ENCODE measurements at regions not wholly inside any gene's neighbourhood (a gene's known extent, or its start where the extent isn't known, plus 50 kb on each side); places are given as distances from the start of the nearest gene placed in this dataset.
A peak's percentile ranks its signal among the peaks of the same experiment; 100 is the strongest.
"Not testable (repeated sequence)": the region's sequence is repeated elsewhere in the genome, so short reads cannot be mapped to it uniquely, and the experiment has no call there.

DNA sequence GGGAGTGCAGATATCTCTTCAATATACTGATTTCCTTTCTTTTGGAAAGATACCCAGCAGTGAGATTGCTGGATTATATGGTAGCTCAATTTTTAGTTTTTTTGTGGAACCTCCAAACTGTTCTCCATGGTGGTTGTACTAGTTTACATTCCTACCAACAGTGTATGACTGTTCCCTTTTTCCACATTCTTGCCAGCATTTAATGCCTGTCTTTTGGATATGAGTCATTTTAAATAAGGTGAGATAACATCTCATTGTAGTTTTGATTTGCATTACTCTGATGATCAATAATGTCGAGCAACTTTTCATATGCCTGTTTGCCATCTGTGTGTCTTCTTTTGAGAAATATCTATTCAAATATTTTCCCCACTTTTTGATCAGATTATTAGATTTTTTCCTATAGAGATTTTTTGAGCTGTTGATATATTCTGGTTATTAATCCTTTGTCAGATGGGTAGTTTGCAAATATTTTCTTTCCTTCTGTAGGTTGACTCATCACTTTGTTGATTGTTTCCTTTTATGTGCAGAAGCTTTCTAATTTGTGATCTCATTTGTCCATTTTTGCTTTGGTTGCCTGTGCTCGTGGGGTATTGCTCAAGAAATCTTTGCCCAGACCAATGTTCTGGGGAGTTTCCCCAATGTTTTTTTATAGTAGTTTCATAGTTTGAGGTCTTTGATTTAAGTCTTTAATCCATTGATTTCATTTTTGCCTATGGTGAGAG is 552.7 kb downstream of the ZNF674 start:
- DNase-seq (ENCODE audit: low read depth, low spot score): no peak

DNA sequence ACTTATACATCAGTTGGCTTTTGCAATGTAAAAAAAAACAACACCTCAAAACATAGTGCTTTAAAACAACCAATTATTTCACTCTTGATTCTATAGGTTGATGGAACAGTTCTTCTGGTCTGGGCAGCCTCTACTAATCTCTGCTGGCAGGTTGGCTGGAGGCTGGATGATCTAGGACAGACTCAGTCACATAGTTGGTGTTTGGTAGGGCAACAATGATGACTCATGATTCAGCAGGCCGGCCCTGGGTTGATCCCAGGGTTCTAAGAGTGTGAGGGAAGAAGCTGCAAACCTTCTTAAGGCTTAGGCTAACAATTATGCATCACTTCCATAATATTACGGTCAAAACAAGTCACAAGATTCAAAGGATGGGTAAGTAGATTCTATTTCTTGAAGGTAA is 558.2 kb downstream of the ZNF674 start:
- no peak for DNase-seq (ENCODE audit: low read depth, low spot score)

DNA sequence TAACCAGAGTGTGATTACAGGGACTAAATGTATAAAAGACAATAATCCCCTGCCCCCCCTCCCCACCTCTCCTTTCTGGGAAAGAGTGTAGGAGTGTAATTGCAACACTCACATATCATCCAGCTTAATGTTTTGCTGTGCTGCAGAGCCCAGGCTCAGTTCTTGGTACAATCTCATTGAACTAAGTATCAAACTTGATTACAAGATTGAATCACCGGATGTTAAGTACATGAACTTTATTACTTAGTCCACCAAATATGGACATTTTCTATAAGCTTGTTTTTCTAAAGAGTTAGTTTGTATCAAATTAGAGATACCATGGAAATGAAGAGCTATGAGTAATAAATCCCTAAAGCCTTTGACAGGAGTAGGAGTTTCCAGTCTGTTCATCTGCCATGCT is 559.1 kb downstream of the ZNF674 start:
- no peak for DNase-seq (ENCODE audit: low read depth, low spot score)

DNA sequence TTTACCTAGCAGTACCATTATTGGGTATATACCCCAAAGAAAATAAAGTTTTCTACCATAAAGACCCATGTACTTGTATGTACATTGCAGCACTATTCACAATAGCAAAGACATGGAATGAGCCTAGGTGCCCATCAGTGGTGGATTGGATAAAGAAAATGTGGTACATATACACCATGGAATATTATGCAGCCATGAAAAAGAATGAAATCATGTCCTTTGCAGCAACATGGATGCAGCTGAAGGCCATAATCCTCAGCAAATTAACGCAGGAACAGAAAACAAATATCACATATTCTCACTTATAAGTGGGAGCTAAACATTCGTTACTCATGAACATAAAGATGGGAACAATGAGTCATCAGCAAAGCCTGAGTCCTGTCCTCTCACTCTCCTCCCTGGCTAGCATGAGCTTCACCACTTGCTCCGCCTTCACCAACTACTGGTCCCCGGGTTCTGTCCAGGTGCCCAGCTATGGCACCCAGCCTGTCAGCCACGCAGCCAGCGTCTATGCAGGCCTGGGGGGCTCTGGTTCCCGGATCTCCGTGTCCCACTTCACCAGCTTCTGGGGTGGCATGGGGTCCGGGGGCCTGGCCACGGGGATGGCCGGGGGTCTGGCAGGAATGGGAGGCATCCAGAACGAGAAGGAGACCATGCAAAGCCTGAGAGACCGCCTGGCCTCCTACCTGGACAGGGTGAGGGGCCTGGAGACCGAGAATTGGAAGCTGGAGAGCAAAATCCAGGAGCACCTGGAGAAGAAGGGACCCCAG is 562.1 kb downstream of the ZNF674 start:
- not testable (repeated sequence) for DNase-seq (ENCODE audit: low read depth, low spot score)

DNA sequence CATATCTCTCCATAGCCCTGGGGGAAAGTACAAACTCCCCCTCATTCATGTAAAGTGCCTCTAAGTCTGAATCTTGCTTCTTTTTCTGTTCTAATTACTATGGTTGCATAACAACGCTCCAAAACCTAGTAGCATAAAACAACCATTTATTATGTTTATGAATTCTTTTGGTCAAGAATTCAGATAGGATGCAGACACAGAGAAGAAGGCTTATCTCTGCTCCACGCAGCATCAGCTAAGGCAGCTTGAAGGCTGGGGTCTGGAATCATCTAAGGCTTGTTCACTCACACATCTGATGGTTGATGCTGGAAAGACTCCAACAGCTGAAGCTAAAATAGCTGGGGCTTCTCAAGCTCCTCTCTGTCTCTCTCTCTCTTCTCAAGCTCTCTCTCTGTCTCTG is 564.5 kb downstream of the ZNF674 start:
- DNase-seq (ENCODE audit: low read depth, low spot score): no peak

DNA sequence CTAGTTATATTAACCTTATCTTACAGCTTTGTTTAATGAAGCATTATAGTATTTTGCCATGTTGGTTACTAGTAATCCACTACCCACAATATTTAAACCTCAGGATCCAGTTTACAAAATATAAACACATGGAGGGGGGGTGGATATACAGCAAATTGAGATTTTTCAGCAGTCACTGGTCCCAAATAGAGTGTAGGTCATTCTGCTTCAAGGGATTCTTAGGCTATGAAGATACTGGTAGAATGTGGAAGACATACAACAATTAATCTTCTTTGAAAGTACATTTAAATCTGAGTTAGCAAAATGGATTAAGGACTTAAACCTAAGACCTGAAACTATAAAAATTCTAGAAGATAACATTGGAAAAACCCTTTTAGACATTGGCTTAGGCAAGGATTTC is 569.6 kb downstream of the ZNF674 start:
- DNase-seq (ENCODE audit: low read depth, low spot score): no peak

DNA sequence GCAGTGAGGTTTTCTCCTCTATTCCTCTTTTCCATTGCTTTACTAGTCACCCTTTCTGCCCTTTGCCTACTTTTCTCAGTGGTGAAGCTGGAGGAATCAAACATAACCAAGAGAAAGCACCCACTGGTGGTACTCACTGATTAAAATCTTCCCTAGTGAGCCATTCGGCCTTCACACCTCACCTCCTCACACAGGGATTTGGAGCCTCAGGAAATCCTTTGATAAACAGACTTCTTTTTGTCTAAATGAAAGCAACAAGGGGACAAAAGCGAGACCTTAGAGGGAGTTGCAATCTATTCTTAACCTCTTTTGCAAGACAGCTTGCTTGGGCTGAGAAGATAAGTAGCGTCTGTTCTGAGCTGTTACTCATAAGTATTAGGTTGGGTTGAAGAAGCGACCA is 572.6 kb downstream of the ZNF674 start:
- DNase-seq (ENCODE audit: low read depth, low spot score): no peak

DNA sequence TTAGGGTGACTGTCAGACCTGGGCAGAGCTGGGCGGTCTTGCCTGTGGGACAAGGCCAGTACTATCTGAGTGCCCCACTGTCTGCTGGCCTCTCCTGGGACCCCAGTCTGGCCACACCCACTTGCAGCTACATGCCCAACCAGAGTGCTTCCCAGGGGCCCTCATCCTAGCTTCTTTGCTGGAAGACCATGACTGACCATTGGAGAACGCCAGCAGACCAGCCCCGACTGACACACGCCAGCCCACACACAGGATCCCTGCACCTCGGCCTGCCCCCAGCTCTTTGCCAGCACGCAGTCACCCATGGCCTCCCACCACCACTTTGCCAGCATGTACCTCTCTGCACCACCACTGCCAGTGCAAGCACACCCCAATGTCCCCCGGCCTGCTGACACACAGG is 585.7 kb downstream of the ZNF674 start:
- no peak for DNase-seq (ENCODE audit: low read depth, low spot score)

DNA sequence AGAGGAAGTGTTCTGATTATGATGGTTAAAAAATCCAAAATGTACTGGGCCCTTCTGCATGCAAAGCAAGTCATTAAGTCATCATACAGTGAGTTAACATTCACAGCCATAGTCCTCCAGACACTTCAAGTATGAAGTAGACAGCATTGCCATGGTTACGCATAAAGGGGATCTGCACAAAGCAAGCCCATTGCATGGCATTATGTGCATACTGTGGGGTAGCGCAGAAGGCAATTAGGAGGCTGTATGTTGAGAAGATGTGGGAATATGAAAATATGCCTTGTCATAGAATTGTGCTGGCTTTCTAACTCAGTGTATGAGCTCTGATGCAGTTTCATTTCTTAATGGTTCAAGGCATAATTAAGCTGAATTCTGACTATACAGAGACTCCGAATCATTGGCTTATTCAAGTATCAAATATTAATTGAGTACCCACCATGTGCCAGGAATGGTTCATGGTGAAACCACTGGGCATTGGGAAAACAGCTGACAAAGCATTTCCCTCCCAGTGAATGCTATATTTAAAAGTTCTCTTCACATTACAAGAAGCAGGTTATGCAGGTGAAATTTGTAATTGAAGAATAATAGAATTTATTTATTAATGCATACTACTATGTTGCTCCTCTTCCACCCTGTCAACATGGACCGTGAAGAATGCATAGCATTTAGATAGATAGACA is 588.9 kb downstream of the ZNF674 start:
- DNase-seq (ENCODE audit: low read depth, low spot score): no peak

DNA sequence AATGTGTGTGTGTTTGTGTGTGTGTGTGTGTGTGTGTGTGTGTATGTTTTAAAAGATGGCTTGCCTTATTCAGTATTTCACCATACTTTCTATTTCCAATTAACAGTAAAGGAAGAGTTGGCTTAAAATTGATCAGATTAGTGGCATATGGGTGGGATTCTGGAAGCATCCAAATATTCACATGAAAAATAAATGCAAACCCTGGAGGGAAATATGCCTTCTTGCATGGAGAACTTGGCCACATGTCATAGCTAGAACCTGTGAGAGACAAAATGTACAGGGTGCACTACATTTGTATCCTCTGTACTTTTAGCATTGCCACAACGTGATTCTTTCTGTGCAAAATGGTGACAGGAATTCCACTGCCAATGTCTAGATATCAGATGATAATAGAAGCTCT is 589.6 kb downstream of the ZNF674 start:
- no peak for DNase-seq (ENCODE audit: low read depth, low spot score)

DNA sequence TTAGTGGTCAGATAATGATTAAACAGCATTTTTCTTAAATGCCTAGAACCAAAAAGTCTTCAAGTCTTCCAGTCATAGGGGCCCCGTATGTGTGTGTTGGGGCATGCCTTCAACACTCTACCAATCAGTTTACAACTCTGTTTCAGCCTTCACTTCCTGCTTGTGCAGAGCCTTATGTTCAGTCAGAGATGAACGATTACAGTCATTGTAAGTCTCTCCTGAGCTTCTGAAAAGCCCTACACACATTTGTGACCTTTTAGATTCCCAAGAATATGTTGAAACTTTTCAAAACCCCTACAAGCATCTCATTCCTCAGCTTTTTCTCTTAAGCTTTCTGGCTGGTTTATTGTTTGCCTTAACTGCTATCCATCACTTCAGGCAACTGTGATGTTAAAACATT is 591.2 kb downstream of the ZNF674 start:
- no peak for DNase-seq (ENCODE audit: low read depth, low spot score)

DNA sequence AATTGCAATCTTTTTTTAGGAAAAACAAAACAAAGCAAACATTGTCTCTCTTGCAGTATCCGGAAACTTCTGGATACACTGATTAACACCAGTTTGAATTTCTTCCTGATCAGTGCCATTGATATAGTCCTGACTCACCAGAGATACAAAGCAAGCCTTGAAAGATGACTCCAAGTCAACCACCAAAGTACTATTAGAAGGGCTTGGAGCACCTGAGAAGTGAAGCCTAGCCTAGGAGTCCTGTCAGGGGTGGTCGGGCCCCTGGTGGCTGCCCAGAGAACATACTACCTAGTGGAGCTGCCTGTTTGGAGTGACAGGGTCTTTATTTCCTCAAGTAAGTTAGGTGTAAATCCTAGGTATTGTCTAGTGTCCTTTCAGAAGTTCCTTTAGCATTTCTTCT is 593.2 kb downstream of the ZNF674 start:
- no peak for DNase-seq (ENCODE audit: low read depth, low spot score)

DNA sequence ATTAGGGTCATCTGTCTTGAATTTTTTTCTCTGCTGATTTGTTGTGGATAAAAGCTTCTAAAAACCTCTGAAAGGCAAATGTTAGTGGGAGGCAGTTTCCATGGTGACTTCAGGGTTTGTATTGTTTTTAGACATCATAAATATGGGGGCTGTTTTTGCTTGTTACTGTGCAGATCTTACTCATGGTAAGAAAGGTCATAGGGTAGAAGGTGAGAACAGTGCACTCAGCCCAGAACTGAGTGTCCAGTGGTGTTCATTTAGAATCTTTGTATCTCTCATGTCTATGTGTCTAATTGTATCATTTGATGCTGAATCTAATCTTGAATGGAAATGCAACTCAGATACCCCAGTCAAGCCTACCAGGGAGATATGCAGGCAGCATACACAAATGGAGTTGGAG is 609.8 kb downstream of the ZNF674 start:
- no peak for DNase-seq (ENCODE audit: low read depth, low spot score)

DNA sequence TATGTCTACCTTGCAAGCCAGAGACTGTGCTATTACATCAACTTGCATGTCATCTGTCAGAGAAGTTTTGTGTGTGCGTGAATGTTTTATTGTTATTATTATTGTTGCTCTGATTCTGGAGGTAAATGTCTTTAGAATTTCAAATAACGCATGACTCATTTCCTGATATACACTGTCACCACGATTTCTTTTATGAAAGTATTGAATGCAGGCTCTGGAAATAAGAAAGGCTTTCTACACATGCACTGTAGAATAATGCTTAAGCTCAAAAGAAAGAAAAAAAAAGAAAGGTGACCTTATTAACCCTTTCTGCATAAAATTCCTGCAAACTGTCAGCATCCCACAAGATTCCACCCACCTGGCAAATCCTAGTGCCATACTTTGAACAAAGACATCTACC is 632.9 kb downstream of the ZNF674 start:
- no peak for DNase-seq (ENCODE audit: low read depth, low spot score)

DNA sequence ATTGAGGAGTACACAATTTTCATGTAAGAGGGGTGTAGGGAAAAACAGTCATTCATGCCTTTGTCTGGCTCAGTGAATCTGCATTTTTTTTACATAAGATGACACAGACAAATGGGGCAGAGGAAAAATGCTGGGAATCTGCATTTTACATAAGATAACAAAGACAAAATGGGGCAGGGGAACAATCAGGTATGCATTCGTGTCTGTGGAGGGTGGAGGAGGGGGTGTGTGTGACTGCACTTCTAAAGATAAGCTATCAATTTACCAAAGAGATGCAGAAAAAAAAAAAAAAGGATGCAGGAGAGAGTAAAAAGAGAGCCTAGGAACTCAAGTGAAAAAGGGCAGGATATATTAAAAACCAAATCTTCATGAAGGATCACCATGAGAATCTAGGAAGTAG is 637.4 kb downstream of the ZNF674 start:
- DNase-seq (ENCODE audit: low read depth, low spot score): no peak

DNA sequence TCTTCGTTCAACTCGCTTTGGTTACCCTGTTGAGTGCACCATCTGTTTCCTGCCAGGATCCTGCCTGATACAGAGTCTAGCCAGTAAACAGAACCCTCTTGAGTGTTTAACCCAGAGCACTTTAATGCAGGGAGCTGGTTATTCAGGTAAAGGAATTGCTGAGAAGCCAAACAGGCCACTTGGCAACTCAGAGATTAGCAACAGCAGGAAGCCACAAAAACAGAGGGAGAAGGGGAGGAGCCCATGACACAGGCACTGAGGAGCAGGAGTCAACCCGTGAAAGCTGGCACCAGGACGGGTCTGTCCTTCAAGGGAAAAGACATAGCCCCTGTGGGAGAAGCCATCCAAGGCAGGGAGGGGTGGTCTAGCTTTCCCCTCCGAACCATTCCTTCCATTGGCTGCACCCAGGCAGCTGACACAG is 641.4 kb downstream of the ZNF674 start:
- no peak for DNase-seq (ENCODE audit: low read depth, low spot score)

DNA sequence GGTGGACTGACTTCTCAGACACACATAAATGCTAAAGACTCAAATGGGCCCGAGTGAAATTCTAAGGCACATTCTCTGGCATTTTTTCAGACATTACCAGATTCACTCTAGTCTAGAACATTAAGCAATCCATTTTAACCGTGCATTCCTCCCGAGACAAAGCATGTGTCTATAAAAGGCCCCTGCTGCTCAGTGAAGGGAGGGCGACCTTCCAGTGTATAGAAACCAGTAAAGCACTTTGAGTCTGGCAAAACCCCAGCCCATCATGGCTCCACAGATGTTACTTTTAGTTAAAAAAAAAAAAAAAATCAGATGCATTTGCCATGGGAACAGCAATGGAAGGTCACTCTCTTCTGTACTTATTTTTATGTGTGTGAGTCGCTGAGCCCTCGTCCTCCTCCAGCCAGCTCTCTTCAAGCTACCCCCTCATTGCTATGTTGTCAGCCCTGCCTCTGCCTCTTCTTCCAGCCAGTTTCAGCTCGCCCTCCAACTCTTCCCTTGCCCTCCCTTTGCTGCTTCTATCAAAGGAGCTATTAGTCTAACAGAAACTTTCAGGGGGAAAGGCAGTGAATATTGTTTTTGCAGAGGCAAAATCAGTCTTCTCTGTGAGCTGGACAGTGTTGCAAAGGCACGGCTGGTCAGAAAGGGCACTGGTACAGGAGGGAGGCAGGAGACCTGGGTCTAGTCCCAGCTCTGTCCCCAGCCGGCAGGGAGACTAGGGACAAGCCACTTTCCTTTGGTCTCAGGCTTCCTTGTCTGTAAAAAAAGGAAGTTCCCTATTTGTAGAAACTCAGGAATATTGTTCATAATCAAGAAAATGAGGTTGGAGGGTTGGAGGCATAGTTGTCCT is 644.2 kb downstream of the ZNF674 start:
- peak; percentile 10 for DNase-seq (ENCODE audit: low read depth, low spot score)

DNA sequence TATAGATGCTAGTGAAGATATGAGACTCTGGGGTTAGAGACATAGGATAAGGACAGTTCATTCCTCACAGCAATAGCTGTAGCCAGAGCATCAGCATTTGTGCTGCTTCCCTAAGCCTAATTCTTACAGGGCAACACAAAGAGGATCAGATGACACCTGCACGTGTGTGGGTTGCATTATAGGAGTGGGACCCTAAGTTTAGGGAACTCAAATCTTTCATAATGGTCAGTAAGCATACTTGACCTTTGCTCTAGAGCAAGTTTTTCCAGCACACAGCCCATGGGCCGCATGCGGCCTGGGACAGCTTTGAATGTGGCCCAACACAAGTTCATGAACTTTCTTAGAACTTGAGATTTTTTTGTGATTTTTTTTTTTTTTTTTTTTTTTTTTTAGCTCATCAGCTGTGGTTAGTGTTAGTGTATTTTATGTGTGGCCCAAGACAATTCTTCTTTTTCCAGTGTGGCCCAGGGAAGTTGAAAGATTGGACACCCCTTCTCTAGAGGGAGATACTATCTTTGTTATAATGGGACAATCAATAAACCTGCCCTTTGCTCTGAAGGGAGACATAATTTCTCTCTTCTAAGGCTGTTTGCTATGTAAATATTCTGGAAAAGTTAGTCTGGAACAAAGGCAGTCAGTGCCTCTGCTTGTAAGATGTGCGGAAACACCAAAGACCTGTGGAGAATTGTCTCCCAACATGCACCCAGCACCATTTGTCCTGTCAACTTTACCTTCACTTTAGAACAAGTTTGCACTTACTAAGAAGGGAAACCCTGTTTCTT is 650.2 kb downstream of the ZNF674 start:
- no peak for DNase-seq (ENCODE audit: low read depth, low spot score)

DNA sequence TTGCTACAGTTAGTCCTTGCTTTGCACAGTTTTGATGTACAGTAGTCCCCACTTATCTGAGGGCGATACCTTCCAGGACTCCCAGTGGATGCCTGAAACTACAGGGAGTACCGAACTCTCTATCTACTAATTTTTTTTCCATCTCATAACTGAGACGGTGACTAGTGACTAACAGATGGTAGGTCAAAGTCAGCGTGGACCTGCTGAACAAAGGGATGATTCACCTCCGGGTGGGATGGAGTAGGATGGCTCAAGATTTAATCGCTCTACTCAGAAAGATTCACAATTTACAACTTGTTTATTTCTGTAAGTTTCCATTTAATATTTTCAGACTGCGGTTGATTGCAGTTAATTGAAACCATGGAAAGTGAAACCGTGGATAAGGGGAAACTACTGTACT is 655.8 kb downstream of the ZNF674 start:
- DNase-seq (ENCODE audit: low read depth, low spot score): no peak

DNA sequence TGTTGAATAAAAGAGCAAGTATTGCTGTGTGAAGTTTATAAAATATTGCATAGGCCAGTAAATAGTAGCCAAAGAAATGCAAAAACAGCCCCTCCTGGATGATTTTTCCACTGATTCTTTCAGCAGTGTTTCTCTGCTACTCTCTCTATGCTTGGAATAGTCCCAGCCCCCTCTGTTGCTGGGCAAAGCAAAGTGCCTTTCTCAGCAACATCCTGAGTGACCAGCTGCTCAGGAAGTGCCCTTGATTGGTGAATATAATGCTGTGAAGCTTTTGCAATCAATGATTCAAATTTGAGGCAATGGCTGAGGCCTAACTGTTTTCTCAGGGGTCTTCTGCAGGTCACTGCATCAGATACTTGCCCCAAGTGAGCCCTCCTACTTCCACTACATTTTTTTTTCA is 656.7 kb downstream of the ZNF674 start:
- no peak for DNase-seq (ENCODE audit: low read depth, low spot score)

DNA sequence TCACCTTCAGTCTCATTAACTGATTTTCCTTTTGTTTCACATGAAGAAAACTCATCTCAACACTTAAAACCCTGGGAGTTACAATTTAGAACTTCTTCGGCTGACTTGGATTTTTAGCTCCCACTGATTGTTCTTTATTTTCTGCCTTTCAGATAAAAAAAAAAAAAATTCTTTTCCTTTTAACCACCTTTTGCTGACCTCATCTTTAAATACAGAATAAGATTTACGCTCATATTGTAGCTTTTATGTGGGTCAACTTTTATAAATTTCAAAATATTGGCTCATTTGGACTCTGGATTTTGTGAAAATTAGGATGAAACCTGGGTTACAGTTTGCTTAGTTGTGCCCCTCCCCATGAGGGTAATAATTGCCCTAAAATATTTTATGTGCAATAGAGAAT is 659.3 kb downstream of the ZNF674 start:
- DNase-seq (ENCODE audit: low read depth, low spot score): no peak

Measured in brain pericyte (primary cell).